ENCODE measurements at regions not wholly inside any gene's neighbourhood (a gene's known extent, or its start where the extent isn't known, plus 50 kb on each side); places are given as distances from the start of the nearest gene placed in this dataset.

DNA sequence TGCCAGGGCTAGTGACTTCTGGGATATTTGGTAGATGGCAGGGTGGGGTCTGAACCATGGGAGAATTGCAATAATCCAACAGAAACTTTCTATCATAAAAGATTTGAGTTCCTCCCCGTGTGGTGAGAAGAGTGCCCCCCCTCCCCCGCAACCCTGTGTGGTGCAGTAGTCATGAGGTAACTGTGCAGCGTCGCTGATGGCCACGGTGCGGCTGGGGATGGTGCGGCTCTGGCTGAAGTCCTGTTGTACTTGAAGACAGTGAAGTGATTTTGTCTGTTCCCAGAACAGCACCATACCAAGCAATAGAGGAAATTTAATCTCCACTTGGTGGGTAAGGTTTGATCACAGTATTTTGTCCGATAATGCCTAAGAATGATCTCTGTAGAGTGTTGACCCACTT is 654.8 kb upstream of the POU3F2 start:
- Histone ChIP-seq H3K27me3 (ENCODE audit: insufficient read depth) (no peaks in the 10 kb centered on the region), H3K36me3 (replicated peaks in 1 of 2; ENCODE audit: control insufficient read depth in 1 of 2, insufficient read depth in 2 of 2, low read length in 1 of 2) (no peaks in the 10 kb centered on the region), H3K4me1 (ENCODE audit: control insufficient read depth in 1 of 2, insufficient read depth in 2 of 2, low read depth in 1 of 2, low read length in 1 of 2) (no peaks in the 10 kb centered on the region), H3K9ac (no peak overlapping the region), H4K20me1 (ENCODE audit: insufficient read depth) (no peaks in the 10 kb centered on the region), H3K9me3 (no peaks in the 10 kb centered on the region), H3K79me2 (ENCODE audit: insufficient read depth) (no peaks in the 10 kb centered on the region), H3K9me2 (no peaks in the 10 kb centered on the region), H3K4me2 (no peak overlapping the region), H3F3A (replicated peaks; ENCODE audit: insufficient read depth) (no peaks in the 10 kb centered on the region), H2AFZ (ENCODE audit: low read depth) (no peak overlapping the region), H3K27ac (ENCODE audit: low read depth in 2 of 2, low read length in 1 of 2) (no peak overlapping the region), H3K4me3 (ENCODE audit: low read depth in 2 of 2, low read length in 1 of 2) (no peak overlapping the region)
- 69% methylated on average over 8 of the region's 8 CpGs for WGBS (ENCODE audit: low lambda C conversion rate)
- ChIA-PET POLR2A (no interaction called here), CTCF (no interaction called here)
- TF ChIP-seq EZH2phosphoT487 (IDR thresholded peaks at IDR 0.05; ENCODE audit: borderline replicate concordance, low read depth): no peak
- TF ChIP-seq, protein P1, sequence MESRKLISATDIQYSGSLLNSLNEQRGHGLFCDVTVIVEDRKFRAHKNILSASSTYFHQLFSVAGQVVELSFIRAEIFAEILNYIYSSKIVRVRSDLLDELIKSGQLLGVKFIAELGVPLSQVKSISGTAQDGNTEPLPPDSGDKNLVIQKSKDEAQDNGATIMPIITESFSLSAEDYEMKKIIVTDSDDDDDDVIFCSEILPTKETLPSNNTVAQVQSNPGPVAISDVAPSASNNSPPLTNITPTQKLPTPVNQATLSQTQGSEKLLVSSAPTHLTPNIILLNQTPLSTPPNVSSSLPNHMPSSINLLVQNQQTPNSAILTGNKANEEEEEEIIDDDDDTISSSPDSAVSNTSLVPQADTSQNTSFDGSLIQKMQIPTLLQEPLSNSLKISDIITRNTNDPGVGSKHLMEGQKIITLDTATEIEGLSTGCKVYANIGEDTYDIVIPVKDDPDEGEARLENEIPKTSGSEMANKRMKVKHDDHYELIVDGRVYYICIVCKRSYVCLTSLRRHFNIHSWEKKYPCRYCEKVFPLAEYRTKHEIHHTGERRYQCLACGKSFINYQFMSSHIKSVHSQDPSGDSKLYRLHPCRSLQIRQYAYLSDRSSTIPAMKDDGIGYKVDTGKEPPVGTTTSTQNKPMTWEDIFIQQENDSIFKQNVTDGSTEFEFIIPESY (IDR thresholded peaks at IDR 0.05; ENCODE audit: borderline replicate concordance, low read depth): no peak
- TF ChIP-seq FOXJ3 (CRISPR knock-in tag; IDR thresholded peaks at IDR 0.05): no peak
- no peak for TF ChIP-seq CHD2 (IDR thresholded peaks at IDR 0.05; ENCODE audit: low read length, partially characterized antibody)
- no peak for TF ChIP-seq GABPA (IDR thresholded peaks at IDR 0.05; ENCODE audit: low read depth)
- no peak for TF ChIP-seq ELF1 (IDR thresholded peaks at IDR 0.05)
- TF ChIP-seq, protein P2, sequence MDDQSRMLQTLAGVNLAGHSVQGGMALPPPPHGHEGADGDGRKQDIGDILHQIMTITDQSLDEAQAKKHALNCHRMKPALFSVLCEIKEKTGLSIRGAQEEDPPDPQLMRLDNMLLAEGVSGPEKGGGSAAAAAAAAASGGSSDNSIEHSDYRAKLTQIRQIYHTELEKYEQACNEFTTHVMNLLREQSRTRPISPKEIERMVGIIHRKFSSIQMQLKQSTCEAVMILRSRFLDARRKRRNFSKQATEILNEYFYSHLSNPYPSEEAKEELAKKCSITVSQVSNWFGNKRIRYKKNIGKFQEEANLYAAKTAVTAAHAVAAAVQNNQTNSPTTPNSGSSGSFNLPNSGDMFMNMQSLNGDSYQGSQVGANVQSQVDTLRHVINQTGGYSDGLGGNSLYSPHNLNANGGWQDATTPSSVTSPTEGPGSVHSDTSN (IDR thresholded peaks at IDR 0.05): no peak
- no peak for TF ChIP-seq EP300 (IDR thresholded peaks at IDR 0.05; ENCODE audit: borderline replicate concordance in 1 of 2, low read depth in 1 of 2, low read length in 1 of 2)
- TF ChIP-seq, protein P3, sequence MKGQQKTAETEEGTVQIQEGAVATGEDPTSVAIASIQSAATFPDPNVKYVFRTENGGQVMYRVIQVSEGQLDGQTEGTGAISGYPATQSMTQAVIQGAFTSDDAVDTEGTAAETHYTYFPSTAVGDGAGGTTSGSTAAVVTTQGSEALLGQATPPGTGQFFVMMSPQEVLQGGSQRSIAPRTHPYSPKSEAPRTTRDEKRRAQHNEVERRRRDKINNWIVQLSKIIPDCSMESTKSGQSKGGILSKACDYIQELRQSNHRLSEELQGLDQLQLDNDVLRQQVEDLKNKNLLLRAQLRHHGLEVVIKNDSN (IDR thresholded peaks at IDR 0.05; ENCODE audit: borderline replicate concordance, low read depth): no peak
- no peak for DNase-seq

DNA sequence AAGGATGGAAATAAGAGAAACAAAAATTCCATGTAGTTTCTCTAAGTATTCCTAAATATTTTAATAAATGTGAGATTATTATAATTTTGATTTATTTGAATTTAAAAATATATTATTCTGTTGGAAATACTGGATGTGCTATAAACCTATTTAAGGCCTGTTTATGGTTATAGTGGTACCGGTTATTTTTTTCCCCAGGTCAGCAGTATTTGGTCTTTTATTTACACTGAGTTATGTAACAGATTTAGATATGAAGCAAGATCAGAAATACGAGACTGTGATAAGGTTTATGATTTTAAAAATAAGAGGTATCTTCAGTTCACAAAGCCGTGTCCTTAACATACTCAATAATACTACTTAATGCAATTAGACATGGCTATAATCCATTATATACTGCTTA is 634.3 kb upstream of the POU3F2 start:
- H3K9me2 ChIP-seq: no peaks in the 10 kb centered on the region
- no peak for TF ChIP-seq JUND (IDR thresholded peaks at IDR 0.05)
- TF ChIP-seq NRF1 (IDR thresholded peaks at IDR 0.05; ENCODE audit: low read depth, low read length): no peak
- TF ChIP-seq, protein P4, sequence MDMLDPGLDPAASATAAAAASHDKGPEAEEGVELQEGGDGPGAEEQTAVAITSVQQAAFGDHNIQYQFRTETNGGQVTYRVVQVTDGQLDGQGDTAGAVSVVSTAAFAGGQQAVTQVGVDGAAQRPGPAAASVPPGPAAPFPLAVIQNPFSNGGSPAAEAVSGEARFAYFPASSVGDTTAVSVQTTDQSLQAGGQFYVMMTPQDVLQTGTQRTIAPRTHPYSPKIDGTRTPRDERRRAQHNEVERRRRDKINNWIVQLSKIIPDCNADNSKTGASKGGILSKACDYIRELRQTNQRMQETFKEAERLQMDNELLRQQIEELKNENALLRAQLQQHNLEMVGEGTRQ (IDR thresholded peaks at IDR 0.05; ENCODE audit: borderline replicate concordance, low read depth, low read length): no peak
- no peak for TF ChIP-seq FOSL2 (IDR thresholded peaks at IDR 0.05; ENCODE audit: borderline replicate concordance, low read depth)
- no peak for TF ChIP-seq MXI1 (IDR thresholded peaks at IDR 0.05; ENCODE audit: low read depth, low read length)
- TF ChIP-seq EP300 (IDR thresholded peaks at IDR 0.05; ENCODE audit: borderline replicate concordance in 1 of 2, low read depth in 1 of 2, low read length in 1 of 2): no peak
- TF ChIP-seq GATA2 (CRISPR knock-in tag; IDR thresholded peaks at IDR 0.05): no peak
- no peak for TF ChIP-seq SMC3 (IDR thresholded peaks at IDR 0.05; ENCODE audit: low read depth, low read length)
- no peak for TF ChIP-seq TEAD4 (IDR thresholded peaks at IDR 0.05; ENCODE audit: borderline replicate concordance, insufficient read depth)
- no peak for TF ChIP-seq FOXM1 (IDR thresholded peaks at IDR 0.05; ENCODE audit: low read depth)
- TF ChIP-seq RXRA (IDR thresholded peaks at IDR 0.05; ENCODE audit: borderline replicate concordance, low read depth): no peak
- no peak for TF ChIP-seq CHD2 (IDR thresholded peaks at IDR 0.05; ENCODE audit: low read length, partially characterized antibody)
- TF ChIP-seq EZH2phosphoT487 (IDR thresholded peaks at IDR 0.05; ENCODE audit: borderline replicate concordance, low read depth): no peak
- TF ChIP-seq NFIC (IDR thresholded peaks at IDR 0.05; ENCODE audit: borderline replicate concordance): no peak
- TF ChIP-seq TCF12 (IDR thresholded peaks at IDR 0.05): no peak
- ChIA-PET POLR2A (no interaction called here), CTCF (no interaction called here)
- no peak overlapping the region for H2AFZ ChIP-seq (ENCODE audit: low read depth)
- H3K9ac ChIP-seq: no peak overlapping the region
- H3K79me2 ChIP-seq (ENCODE audit: insufficient read depth): no peaks in the 10 kb centered on the region
- no peaks in the 10 kb centered on the region for H3K4me1 ChIP-seq (ENCODE audit: control insufficient read depth in 1 of 2, insufficient read depth in 2 of 2, low read depth in 1 of 2, low read length in 1 of 2)
- no peaks in the 10 kb centered on the region for H3K9me3 ChIP-seq
- no peak overlapping the region for H3K27ac ChIP-seq (ENCODE audit: low read depth in 2 of 2, low read length in 1 of 2)
- no peaks in the 10 kb centered on the region for H3F3A ChIP-seq (replicated peaks; ENCODE audit: insufficient read depth)
- 34% methylated on average over 3 of the region's 3 CpGs for WGBS (ENCODE audit: low lambda C conversion rate)
- H3K4me2 ChIP-seq: no peak overlapping the region
- H3K27me3 ChIP-seq (ENCODE audit: insufficient read depth): no peaks in the 10 kb centered on the region
- no peak for DNase-seq
- no peaks in the 10 kb centered on the region for H3K36me3 ChIP-seq (replicated peaks in 1 of 2; ENCODE audit: control insufficient read depth in 1 of 2, insufficient read depth in 2 of 2, low read length in 1 of 2)
- H3K4me3 ChIP-seq (ENCODE audit: low read depth in 2 of 2, low read length in 1 of 2): no peak overlapping the region
- no peaks in the 10 kb centered on the region for H4K20me1 ChIP-seq (ENCODE audit: insufficient read depth)
